ENCODE measurements at regions not wholly inside any gene's neighbourhood (a gene's known extent, or its start where the extent isn't known, plus 50 kb on each side); places are given as distances from the start of the nearest gene placed in this dataset.

DNA sequence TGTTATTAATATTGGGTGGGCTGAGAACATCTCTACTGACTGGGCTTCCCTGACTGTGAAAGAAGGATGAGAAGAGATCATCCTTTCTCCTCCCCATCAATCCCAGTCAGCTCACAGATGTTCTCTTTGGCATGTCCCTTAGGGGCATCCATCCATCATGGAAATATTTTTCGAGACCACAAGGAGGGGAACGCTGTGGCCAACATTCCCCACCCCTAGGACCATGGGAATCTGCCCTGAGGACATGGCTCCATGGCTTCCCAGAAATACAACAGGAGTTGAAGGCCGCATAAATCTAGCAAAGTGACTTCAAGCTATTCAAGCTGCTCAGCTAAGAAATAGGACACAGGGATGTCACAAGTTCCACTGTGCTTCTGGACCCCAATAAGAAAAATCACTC lies 456.8 kb downstream of the MED13L start:
- TF ChIP-seq, protein P1, sequence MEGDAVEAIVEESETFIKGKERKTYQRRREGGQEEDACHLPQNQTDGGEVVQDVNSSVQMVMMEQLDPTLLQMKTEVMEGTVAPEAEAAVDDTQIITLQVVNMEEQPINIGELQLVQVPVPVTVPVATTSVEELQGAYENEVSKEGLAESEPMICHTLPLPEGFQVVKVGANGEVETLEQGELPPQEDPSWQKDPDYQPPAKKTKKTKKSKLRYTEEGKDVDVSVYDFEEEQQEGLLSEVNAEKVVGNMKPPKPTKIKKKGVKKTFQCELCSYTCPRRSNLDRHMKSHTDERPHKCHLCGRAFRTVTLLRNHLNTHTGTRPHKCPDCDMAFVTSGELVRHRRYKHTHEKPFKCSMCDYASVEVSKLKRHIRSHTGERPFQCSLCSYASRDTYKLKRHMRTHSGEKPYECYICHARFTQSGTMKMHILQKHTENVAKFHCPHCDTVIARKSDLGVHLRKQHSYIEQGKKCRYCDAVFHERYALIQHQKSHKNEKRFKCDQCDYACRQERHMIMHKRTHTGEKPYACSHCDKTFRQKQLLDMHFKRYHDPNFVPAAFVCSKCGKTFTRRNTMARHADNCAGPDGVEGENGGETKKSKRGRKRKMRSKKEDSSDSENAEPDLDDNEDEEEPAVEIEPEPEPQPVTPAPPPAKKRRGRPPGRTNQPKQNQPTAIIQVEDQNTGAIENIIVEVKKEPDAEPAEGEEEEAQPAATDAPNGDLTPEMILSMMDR (IDR thresholded peaks at IDR 0.05) = no peak
- TF ChIP-seq POLR2A (IDR thresholded peaks at IDR 0.05) = no peak
